ENCODE measurements at regions not wholly inside any gene's neighbourhood (a gene's known extent, or its start where the extent isn't known, plus 50 kb on each side); places are given as distances from the start of the nearest gene placed in this dataset.

DNA sequence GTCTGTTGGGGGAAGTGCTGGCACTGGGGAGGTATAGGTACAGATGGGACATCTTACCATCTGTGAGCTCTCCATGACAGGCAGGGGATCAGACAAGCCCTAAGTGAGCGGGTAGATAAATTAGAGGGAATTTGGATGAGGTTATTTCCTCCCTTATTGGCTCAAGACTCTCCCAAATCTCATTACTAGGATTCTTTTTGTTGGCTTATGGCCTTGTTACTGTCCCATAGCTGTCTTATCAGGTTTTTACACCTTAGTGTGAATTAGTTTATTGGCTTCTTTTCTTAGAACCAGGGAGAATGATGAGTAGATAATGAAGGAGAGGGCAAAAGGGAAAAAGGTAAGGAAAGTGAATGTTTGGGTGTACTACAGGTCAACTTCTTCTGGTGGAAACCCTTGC is 191.1 kb upstream of the PRICKLE1 start:
- H3K4me3 ChIP-seq (ENCODE audit: low read depth, low read length): no peak overlapping the region
- TF ChIP-seq, protein P1, sequence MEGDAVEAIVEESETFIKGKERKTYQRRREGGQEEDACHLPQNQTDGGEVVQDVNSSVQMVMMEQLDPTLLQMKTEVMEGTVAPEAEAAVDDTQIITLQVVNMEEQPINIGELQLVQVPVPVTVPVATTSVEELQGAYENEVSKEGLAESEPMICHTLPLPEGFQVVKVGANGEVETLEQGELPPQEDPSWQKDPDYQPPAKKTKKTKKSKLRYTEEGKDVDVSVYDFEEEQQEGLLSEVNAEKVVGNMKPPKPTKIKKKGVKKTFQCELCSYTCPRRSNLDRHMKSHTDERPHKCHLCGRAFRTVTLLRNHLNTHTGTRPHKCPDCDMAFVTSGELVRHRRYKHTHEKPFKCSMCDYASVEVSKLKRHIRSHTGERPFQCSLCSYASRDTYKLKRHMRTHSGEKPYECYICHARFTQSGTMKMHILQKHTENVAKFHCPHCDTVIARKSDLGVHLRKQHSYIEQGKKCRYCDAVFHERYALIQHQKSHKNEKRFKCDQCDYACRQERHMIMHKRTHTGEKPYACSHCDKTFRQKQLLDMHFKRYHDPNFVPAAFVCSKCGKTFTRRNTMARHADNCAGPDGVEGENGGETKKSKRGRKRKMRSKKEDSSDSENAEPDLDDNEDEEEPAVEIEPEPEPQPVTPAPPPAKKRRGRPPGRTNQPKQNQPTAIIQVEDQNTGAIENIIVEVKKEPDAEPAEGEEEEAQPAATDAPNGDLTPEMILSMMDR (IDR thresholded peaks at IDR 0.05; ENCODE audit: insufficient read depth, low read depth, low read length): no peak
- no peak for DNase-seq (ENCODE audit: low read depth)

DNA sequence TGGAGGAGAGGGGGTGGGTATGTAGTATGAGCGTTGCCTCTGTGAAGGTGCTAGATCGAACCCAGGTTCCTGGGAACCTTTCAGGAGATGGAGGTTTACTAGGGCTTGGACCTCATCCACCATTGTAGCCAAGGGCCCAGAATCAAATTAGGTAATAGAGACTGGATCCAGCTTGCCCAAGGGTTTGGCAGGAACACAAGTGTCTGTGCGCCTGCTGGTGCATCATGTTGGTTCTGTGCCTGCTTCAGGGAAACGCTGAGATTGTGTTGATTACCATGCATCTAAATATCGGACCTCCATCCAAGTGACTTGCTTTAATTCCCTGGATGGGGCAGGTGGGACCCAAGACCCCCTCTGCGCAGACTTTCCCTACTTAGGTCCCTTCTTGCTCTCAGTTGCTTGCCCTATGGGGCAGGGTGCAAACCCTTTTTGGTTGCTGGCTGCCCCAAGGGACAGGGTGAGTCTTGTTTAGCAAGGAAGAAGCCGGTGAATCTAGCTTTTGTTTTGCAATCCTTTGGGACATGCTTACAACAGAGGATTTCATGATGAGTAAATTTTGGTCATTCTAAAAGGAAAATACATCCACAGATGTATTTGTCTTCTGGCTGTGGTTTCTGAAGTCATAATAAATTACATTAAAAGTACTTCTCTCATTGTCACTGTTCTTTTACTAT is 189.8 kb upstream of the PRICKLE1 start:
- no peak overlapping the region for H3K4me3 ChIP-seq (ENCODE audit: low read depth, low read length)
- TF ChIP-seq, protein P1 (IDR thresholded peaks at IDR 0.05; ENCODE audit: insufficient read depth, low read depth, low read length): no peak
- DNase-seq (ENCODE audit: low read depth): peak; percentile 63

DNA sequence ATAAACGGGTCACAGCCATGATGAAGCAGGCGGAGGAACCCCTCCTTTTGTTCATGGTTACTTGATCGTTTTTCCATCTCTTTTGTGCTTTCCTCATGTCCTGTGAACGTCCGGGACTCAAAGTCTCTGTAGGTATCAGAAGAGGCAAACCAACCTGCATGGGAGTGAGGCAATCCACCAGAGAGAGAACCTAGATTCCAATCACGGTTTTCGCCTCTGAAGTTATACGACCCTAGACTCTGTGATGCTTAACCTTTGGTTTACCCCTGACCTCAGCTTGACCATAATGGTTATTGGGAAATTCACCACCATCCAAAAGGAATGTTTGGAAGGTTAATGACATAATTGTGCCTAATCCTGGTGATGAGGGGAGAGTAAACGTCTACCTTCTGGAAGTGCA is 186.8 kb upstream of the PRICKLE1 start:
- H3K4me3 ChIP-seq (ENCODE audit: low read depth, low read length): no peak overlapping the region
- no peak for DNase-seq (ENCODE audit: low read depth)
- TF ChIP-seq, protein P1 (IDR thresholded peaks at IDR 0.05; ENCODE audit: insufficient read depth, low read depth, low read length): no peak

DNA sequence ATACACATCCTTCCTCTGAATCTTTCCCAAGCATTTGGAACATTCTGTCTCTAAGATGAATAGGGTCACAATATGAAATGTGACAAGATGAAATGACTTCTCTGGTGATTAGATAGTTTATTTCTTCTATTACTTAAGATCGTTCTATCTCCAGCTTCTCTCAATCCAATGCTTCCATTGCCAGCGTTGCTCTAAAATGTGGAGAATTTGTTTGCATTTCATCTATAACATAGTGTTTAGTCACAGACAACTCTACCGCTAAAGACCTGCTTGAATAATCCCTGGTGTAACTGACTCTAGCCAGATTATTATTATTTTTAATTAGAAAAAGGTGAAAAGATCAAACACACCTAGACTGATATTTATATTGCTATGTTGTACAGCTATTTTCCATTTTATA is 184.7 kb upstream of the PRICKLE1 start:
- DNase-seq (ENCODE audit: low read depth): no peak
- H3K4me3 ChIP-seq (ENCODE audit: low read depth, low read length): no peak overlapping the region
- TF ChIP-seq, protein P1 (IDR thresholded peaks at IDR 0.05; ENCODE audit: insufficient read depth, low read depth, low read length): no peak

- no peak overlapping the region for H3K4me3 ChIP-seq (ENCODE audit: low read depth, low read length)
- TF ChIP-seq, protein P1 (IDR thresholded peaks at IDR 0.05; ENCODE audit: insufficient read depth, low read depth, low read length): no peak
- DNase-seq (ENCODE audit: low read depth): no peak
Measured at GRCh38 chr12:42770261-42770660, 180.7 kb upstream of the PRICKLE1 start.

DNA sequence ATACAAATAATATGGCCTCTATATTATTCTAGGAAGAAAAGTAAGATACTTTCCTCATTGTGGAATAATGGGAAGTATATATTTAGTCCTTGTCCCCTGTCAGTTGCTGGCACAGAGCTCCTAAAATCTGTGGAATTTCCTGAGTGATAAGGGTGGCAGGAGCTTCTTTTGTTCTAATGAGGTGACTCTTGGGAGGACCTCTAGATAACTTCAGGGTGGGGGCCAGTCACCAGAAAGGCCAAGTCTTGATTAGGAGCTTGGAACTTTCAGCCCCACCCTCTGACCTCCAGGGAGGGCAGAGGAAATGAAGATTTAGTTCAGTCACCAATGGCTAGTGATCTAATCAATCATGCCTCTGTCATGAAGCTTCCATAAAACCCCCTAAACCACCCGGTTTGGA is 179.9 kb upstream of the PRICKLE1 start:
- no peak for DNase-seq (ENCODE audit: low read depth)
- TF ChIP-seq, protein P1 (IDR thresholded peaks at IDR 0.05; ENCODE audit: insufficient read depth, low read depth, low read length): no peak
- no peak overlapping the region for H3K4me3 ChIP-seq (ENCODE audit: low read depth, low read length)

DNA sequence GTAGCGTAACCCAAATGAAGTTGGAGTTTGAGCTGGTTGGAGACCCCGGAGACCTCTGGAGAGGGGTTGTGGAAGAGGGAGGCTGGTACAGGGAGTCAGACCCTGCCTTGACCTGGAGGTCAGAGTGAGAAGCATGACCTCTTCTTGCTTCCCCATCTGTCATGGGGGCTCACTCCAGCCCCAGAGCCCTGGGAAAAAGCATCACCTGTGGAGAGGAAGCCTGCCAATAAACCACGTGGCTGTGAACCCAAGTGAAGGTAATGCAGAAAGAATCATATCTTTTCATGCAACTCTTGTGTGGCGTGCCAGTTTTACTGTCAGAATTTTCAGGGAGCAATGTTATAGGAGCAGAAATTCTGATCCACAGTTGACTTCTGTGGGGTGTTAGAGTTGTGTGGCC is 178.5 kb upstream of the PRICKLE1 start:
- no peak overlapping the region for H3K4me3 ChIP-seq (ENCODE audit: low read depth, low read length)
- TF ChIP-seq, protein P1 (IDR thresholded peaks at IDR 0.05; ENCODE audit: insufficient read depth, low read depth, low read length): no peak
- DNase-seq (ENCODE audit: low read depth): no peak

All from fibroblast of villous mesenchyme (primary cell).